CD4-positive, alpha-beta memory T cell (primary cell): ENCODE measurements at regions not wholly inside any gene's neighbourhood (a gene's known extent, or its start where the extent isn't known, plus 50 kb on each side); places are given as distances from the start of the nearest gene placed in this dataset.
A peak's percentile ranks its signal among the peaks of the same experiment; 100 is the strongest.

Experiments
- CTCF ChIA-PET: fragments of 350-600 bp; sonication (Branson Sonifier 250); formaldehyde crosslinking; loops from one replicate; lab custom pipeline; 2021; ENCODE audit warnings: inconsistent platforms; ENCODE audit not compliant: partially characterized antibody; lab: Charles Lee
- POLR2A ChIA-PET: fragments of 350-600 bp; sonication (Branson Sonifier 250); formaldehyde crosslinking; loops from one replicate; lab custom pipeline; 2021; ENCODE audit not compliant: partially characterized antibody; lab: Charles Lee
- DNase-seq, 5 donors: peaks; one replicate each; pipeline versions ENCODE4 v3.0.0 to v3.0.0-alpha.2; 2020 to 2022; ENCODE audit warnings: mixed read lengths in 1 of 5
- H3K27ac ChIP-seq: one replicate; pipeline ENCODE4 v1.7.0; 2013; ENCODE audit warnings: low read depth, low read length
- H3K27me3 ChIP-seq: 2 replicates; pipeline ENCODE4 v1.7.0; 2013; ENCODE audit warnings: mild to moderate bottlenecking, low read length, moderate library complexity; ENCODE audit not compliant: insufficient read depth
- H3K36me3 ChIP-seq: 2 replicates; pipeline ENCODE4 v1.7.0; 2013; ENCODE audit warnings: mild to moderate bottlenecking, low read length, moderate library complexity; ENCODE audit not compliant: insufficient read depth
- H3K4me1 ChIP-seq: 2 replicates; pipeline ENCODE4 v1.7.0; 2013; ENCODE audit warnings: mild to moderate bottlenecking, low read length, moderate library complexity; ENCODE audit not compliant: insufficient read depth
- H3K4me3 ChIP-seq, 2 donors: one replicate each; pipeline ENCODE4 v1.7.0; 2013; ENCODE audit warnings: low read length in 2 of 2, mild to moderate bottlenecking in 1 of 2
- H3K9me3 ChIP-seq, 2 donors: one replicate each; pipeline ENCODE4 v1.7.0; 2013; ENCODE audit warnings: low read length in 2 of 2, control low read depth in 1 of 2; ENCODE audit not compliant: control insufficient read depth in 1 of 2
- H3K27ac Mint-ChIP-seq, 7 donors: one replicate each; pipeline ENCODE4 v1.8.0; 2020 to 2021; ENCODE audit warnings: mixed read lengths in 7 of 7, mild to moderate bottlenecking in 6 of 7, inconsistent platforms in 3 of 7, moderate library complexity in 3 of 7
- H3K27me3 Mint-ChIP-seq, 2 donors: one replicate each; pipeline ENCODE4 v1.8.0; 2020 to 2021; ENCODE audit warnings: mixed read lengths in 2 of 2
- H3K36me3 Mint-ChIP-seq, 2 donors: one replicate each; pipeline ENCODE4 v1.8.0; 2020 to 2021; ENCODE audit warnings: mixed read lengths in 2 of 2, inconsistent platforms in 1 of 2, mild to moderate bottlenecking in 1 of 2
- H3K4me1 Mint-ChIP-seq, 4 donors: one replicate each; pipeline ENCODE4 v1.8.0; 2020 to 2021; ENCODE audit warnings: mixed read lengths in 4 of 4, mild to moderate bottlenecking in 1 of 4
- H3K4me3 Mint-ChIP-seq, 8 donors: one replicate each; pipeline ENCODE4 v1.8.0; 2020 to 2021; ENCODE audit warnings: mixed read lengths in 8 of 8, mild to moderate bottlenecking in 7 of 8, moderate library complexity in 6 of 8, inconsistent platforms in 3 of 8
- H3K9me3 Mint-ChIP-seq, 8 donors: one replicate each; pipeline ENCODE4 v1.8.0; 2020 to 2021; ENCODE audit warnings: mixed read lengths in 8 of 8, mild to moderate bottlenecking in 5 of 8, inconsistent platforms in 3 of 8, moderate library complexity in 1 of 8
- intact Hi-C: fragments of 100-400 bp; cut with micrococcal nuclease; formaldehyde crosslinking; loops from one replicate; pipeline ENCODE4 v1.15.1; 2023

- ChIA-PET POLR2A (no interaction called here), CTCF (no interaction called here)
- intact Hi-C loops: no loop called here
- Histone ChIP-seq H3K36me3 (no peaks in the 10 kb centered on the region), H3K9me3 (no peaks in the 10 kb centered on the region), H3K27me3 (no peaks in the 10 kb centered on the region), H3K27ac (no peak overlapping the region), H3K4me3 (no peak overlapping the region), H3K4me1 (no peaks in the 10 kb centered on the region)
- Mint-ChIP-seq H3K36me3 (no peaks in the 10 kb centered on the region), H3K9me3 (peaks cover 0 to 2% (median 0%) of the 10 kb centered on the region in 8 donors), H3K4me1 (no peaks in the 10 kb centered on the region), H3K27ac (peak overlapping the region in 1 of 7 donors; percentile 2), H3K27me3 (peaks cover 12 to 14% of the 10 kb centered on the region in 2 donors), H3K4me3 (no peak overlapping the region)
- no peak for DNase-seq
Measured at GRCh38 chr6:167754691-167755090, 72.0 kb upstream of the AFDN start.

GRCh38 chr6:167755461-167755860 is 71.2 kb upstream of the AFDN start:
- ChIA-PET CTCF (no interaction called here), POLR2A (no interaction called here)
- H3K27me3 ChIP-seq: no peaks in the 10 kb centered on the region
- Mint-ChIP-seq H3K9me3 (peaks cover 0 to 2% (median 0%) of the 10 kb centered on the region in 8 donors), H3K27ac (no peak overlapping the region), H3K4me1 (no peaks in the 10 kb centered on the region), H3K4me3 (no peak overlapping the region), H3K36me3 (no peaks in the 10 kb centered on the region), H3K27me3 (peaks cover 12 to 14% of the 10 kb centered on the region in 2 donors)
- DNase-seq: no peak
- no peaks in the 10 kb centered on the region for H3K36me3 ChIP-seq
- no peaks in the 10 kb centered on the region for H3K9me3 ChIP-seq
- intact Hi-C loops: no loop called here
- H3K27ac ChIP-seq: no peak overlapping the region
- no peak overlapping the region for H3K4me3 ChIP-seq
- H3K4me1 ChIP-seq: no peaks in the 10 kb centered on the region

GRCh38 chr6:167756597-167756996 is 70.1 kb upstream of the AFDN start:
- H3K27ac Mint-ChIP-seq: no peak overlapping the region

GRCh38 chr6:167757249-167757648 is 69.5 kb upstream of the AFDN start:
- no peaks in the 10 kb centered on the region for H3K4me1 Mint-ChIP-seq

More at GRCh38 chr6:167756597-167756996, 70.1 kb upstream of the AFDN start:
- Histone ChIP-seq H3K4me1 (no peaks in the 10 kb centered on the region), H3K4me3 (no peak overlapping the region), H3K9me3 (no peaks in the 10 kb centered on the region), H3K27me3 (no peaks in the 10 kb centered on the region), H3K36me3 (no peaks in the 10 kb centered on the region), H3K27ac (no peak overlapping the region)
- no peaks in the 10 kb centered on the region for H3K4me1 Mint-ChIP-seq
- peaks cover 0 to 1% (median 0%) of the 10 kb centered on the region in 8 donors for H3K9me3 Mint-ChIP-seq
- ChIA-PET CTCF (no interaction called here), POLR2A (no interaction called here)
- no peak for DNase-seq
- peaks cover 10 to 14% of the 10 kb centered on the region in 2 donors for H3K27me3 Mint-ChIP-seq
- no peak overlapping the region for H3K4me3 Mint-ChIP-seq
- H3K36me3 Mint-ChIP-seq: no peaks in the 10 kb centered on the region
- intact Hi-C loops: no loop called here

GRCh38 chr6:167757821-167758220 is 68.9 kb upstream of the AFDN start:
- Histone ChIP-seq H3K27me3 (no peaks in the 10 kb centered on the region), H3K27ac (no peak overlapping the region), H3K4me3 (no peak overlapping the region), H3K9me3 (no peaks in the 10 kb centered on the region), H3K4me1 (no peaks in the 10 kb centered on the region), H3K36me3 (no peaks in the 10 kb centered on the region)
- Mint-ChIP-seq H3K4me1 (no peaks in the 10 kb centered on the region), H3K4me3 (no peak overlapping the region), H3K27ac (no peak overlapping the region), H3K36me3 (no peaks in the 10 kb centered on the region), H3K9me3 (no peaks in the 10 kb centered on the region), H3K27me3 (peaks cover 5 to 16% of the 10 kb centered on the region in 2 donors)
- ChIA-PET POLR2A (no interaction called here), CTCF (no interaction called here)
- intact Hi-C loops: no loop called here
- DNase-seq: no peak

More at GRCh38 chr6:167757249-167757648, 69.5 kb upstream of the AFDN start:
- no peak overlapping the region for H3K27ac ChIP-seq
- H3K4me3 ChIP-seq: no peak overlapping the region
- Mint-ChIP-seq H3K4me3 (no peak overlapping the region), H3K27ac (no peak overlapping the region), H3K36me3 (no peaks in the 10 kb centered on the region), H3K9me3 (peaks cover 0 to 1% (median 0%) of the 10 kb centered on the region in 8 donors), H3K27me3 (peaks cover 6 to 16% of the 10 kb centered on the region in 2 donors)
- no peaks in the 10 kb centered on the region for H3K4me1 ChIP-seq
- H3K36me3 ChIP-seq: no peaks in the 10 kb centered on the region
- DNase-seq: no peak
- POLR2A ChIA-PET: no interaction called here
- CTCF ChIA-PET: no interaction called here
- no peaks in the 10 kb centered on the region for H3K9me3 ChIP-seq
- H3K27me3 ChIP-seq: no peaks in the 10 kb centered on the region
- intact Hi-C loops: no loop called here

GRCh38 chr6:167758309-167759023 is 68.2 kb upstream of the AFDN start:
- no peaks in the 10 kb centered on the region for H3K4me1 ChIP-seq
- no peak overlapping the region for H3K27ac Mint-ChIP-seq
- no peaks in the 10 kb centered on the region for H3K4me1 Mint-ChIP-seq
- H3K4me3 Mint-ChIP-seq: no peak overlapping the region
- POLR2A ChIA-PET: no interaction called here
- no peaks in the 10 kb centered on the region for H3K36me3 ChIP-seq
- H3K9me3 Mint-ChIP-seq: no peaks in the 10 kb centered on the region
- peaks cover 5 to 16% of the 10 kb centered on the region in 2 donors for H3K27me3 Mint-ChIP-seq
- intact Hi-C loops: no loop called here
- H3K27ac ChIP-seq: no peak overlapping the region
- no peaks in the 10 kb centered on the region for H3K36me3 Mint-ChIP-seq
- H3K4me3 ChIP-seq: no peak overlapping the region
- H3K27me3 ChIP-seq: no peaks in the 10 kb centered on the region
- CTCF ChIA-PET: no interaction called here
- DNase-seq: no peak
- no peaks in the 10 kb centered on the region for H3K9me3 ChIP-seq

- Histone ChIP-seq H3K27me3 (no peaks in the 10 kb centered on the region), H3K36me3 (no peaks in the 10 kb centered on the region), H3K4me1 (no peaks in the 10 kb centered on the region), H3K27ac (no peak overlapping the region), H3K9me3 (no peaks in the 10 kb centered on the region), H3K4me3 (no peak overlapping the region)
- H3K27ac Mint-ChIP-seq: no peak overlapping the region
- H3K4me3 Mint-ChIP-seq: no peak overlapping the region
- intact Hi-C loops: no loop called here
- no peak for DNase-seq
- no peaks in the 10 kb centered on the region for H3K36me3 Mint-ChIP-seq
- POLR2A ChIA-PET: no interaction called here
- CTCF ChIA-PET: no interaction called here
- peaks cover 5 to 20% of the 10 kb centered on the region in 2 donors for H3K27me3 Mint-ChIP-seq
- no peaks in the 10 kb centered on the region for H3K4me1 Mint-ChIP-seq
- no peaks in the 10 kb centered on the region for H3K9me3 Mint-ChIP-seq
Measured at GRCh38 chr6:167759206-167759605, 67.5 kb upstream of the AFDN start.
